A673 (cell line): ENCODE measurements at regions not wholly inside any gene's neighbourhood (a gene's known extent, or its start where the extent isn't known, plus 50 kb on each side); places are given as distances from the start of the nearest gene placed in this dataset.

Source experiments
- BruUV-seq: library from RNA; stranded (reverse); fragments of 400-500 nt; replicated peaks from 2 replicates; lab custom pipeline; 2021; lab: Mats Ljungman, UMichigan
- CTCF ChIA-PET: fragments of 300-600 bp; sonication (Branson Sonifier 250); formaldehyde crosslinking; loops from one replicate; lab custom pipeline; 2022; ENCODE audit warnings: antibody characterized with exemption; lab: Charles Lee
- POLR2A ChIA-PET: fragments of 300-600 bp; sonication (Branson Sonifier 250); formaldehyde crosslinking; loops from one replicate; lab custom pipeline; 2022; ENCODE audit warnings: antibody characterized with exemption; ENCODE audit not compliant: low non-redundant PET; lab: Charles Lee
- DNase-seq: peaks from one replicate; pipeline ENCODE4 v3.0.0-alpha.2; 2015; ENCODE audit warnings: low spot score
- H3K27ac ChIP-seq: fragments of 200-600 bp; sonication (generic); 2 replicates; pipeline ENCODE4 v1.5.1; 2016; ENCODE audit warnings: mixed run types, low read depth, mild to moderate bottlenecking, mixed read lengths, antibody characterized with exemption, low read length; ENCODE audit not compliant: poor library complexity, severe bottlenecking
- H3K27me3 ChIP-seq: fragments of 200-600 bp; sonication (generic); replicated peaks from 2 replicates; pipeline ENCODE4 v1.6.1; 2017; ENCODE audit warnings: mixed run types, low read depth, mild to moderate bottlenecking, mixed read lengths, antibody characterized with exemption, low read length; ENCODE audit not compliant: insufficient read depth, poor library complexity
- H3K36me3 ChIP-seq: fragments of 200-600 bp; sonication (generic); 2 replicates; pipeline ENCODE4 v1.6.1; 2016; ENCODE audit warnings: mixed run types, mild to moderate bottlenecking, mixed read lengths, antibody characterized with exemption, low read length; ENCODE audit not compliant: insufficient read depth, poor library complexity, severe bottlenecking
- H3K4me1 ChIP-seq: fragments of 200-600 bp; sonication (generic); 2 replicates; pipeline ENCODE4 v1.6.1; 2017; ENCODE audit warnings: mixed run types, mild to moderate bottlenecking, mixed read lengths, antibody characterized with exemption, low read length; ENCODE audit not compliant: insufficient read depth, poor library complexity, severe bottlenecking
- H3K4me3 ChIP-seq: fragments of 200-600 bp; sonication (generic); 2 replicates; pipeline ENCODE4 v1.5.1; 2016; ENCODE audit warnings: low read depth, mixed run types, mild to moderate bottlenecking, mixed read lengths, low read length; ENCODE audit not compliant: poor library complexity, severe bottlenecking
- H3K9me3 ChIP-seq: fragments of 200-600 bp; sonication (generic); 2 replicates; pipeline ENCODE4 v1.6.1; 2016; ENCODE audit warnings: mixed run types, low read depth, mild to moderate bottlenecking, mixed read lengths, antibody characterized with exemption, low read length; ENCODE audit not compliant: poor library complexity, severe bottlenecking
- CTCF ChIP-seq: fragments of 300-800, 200-600 bp; sonication (generic); conservative IDR thresholded peaks from 2 replicates; pipeline ENCODE4 v1.5.1; 2017; ENCODE audit warnings: low read depth, mild to moderate bottlenecking, antibody characterized with exemption, low read length, moderate library complexity, mixed read lengths
- EZH2 ChIP-seq: fragments of 200-600 bp; sonication (generic); IDR thresholded peaks from 2 replicates; pipeline ENCODE4 v1.6.1; 2017; ENCODE audit warnings: borderline replicate concordance, low read depth, mild to moderate bottlenecking, mixed read lengths, antibody characterized with exemption, low read length; ENCODE audit not compliant: poor library complexity, severe bottlenecking
- intact Hi-C: fragments of 100-400 bp; cut with micrococcal nuclease; formaldehyde crosslinking; loops from one replicate; pipeline ENCODE4 v1.10.0; 2022; ENCODE audit not compliant: unreplicated experiment

GRCh38 chr7:19209166-19209696 is 64.0 kb upstream of the FERD3L start:
- BruUV-seq, result no TSS peak

GRCh38 chr7:19206721-19207120 is 61.5 kb upstream of the FERD3L start:
- POLR2A ChIA-PET, result no interaction called here

More at GRCh38 chr7:19209166-19209696, 64.0 kb upstream of the FERD3L start:
- DNase-seq, result no peak
- no peak overlapping the region for H3K27ac ChIP-seq
- peaks cover 9% of the 10 kb centered on the region for H3K4me1 ChIP-seq
- ChIA-PET CTCF (no interaction called here), POLR2A (no interaction called here)
- TF ChIP-seq CTCF (no peak), EZH2 (no peak)
- H3K4me3 ChIP-seq, result no peak overlapping the region
- no peaks in the 10 kb centered on the region for H3K27me3 ChIP-seq
- intact Hi-C loops, result no loop called here
- H3K36me3 ChIP-seq, result no peaks in the 10 kb centered on the region
- H3K9me3 ChIP-seq, result peaks cover 4% of the 10 kb centered on the region

GRCh38 chr7:19203686-19204085 is 58.5 kb upstream of the FERD3L start:
- CTCF ChIA-PET, result no interaction called here
- Histone ChIP-seq H3K36me3 (no peaks in the 10 kb centered on the region), H3K4me3 (no peak overlapping the region), H3K4me1 (no peaks in the 10 kb centered on the region), H3K27me3 (no peaks in the 10 kb centered on the region), H3K9me3 (no peaks in the 10 kb centered on the region), H3K27ac (no peak overlapping the region)
- no peak for TF ChIP-seq EZH2
- no peak for TF ChIP-seq CTCF
- no TSS peak for BruUV-seq
- POLR2A ChIA-PET, result no interaction called here
- intact Hi-C loops, result no loop called here
- no peak for DNase-seq

More at GRCh38 chr7:19206721-19207120, 61.5 kb upstream of the FERD3L start:
- H3K4me3 ChIP-seq, result no peak overlapping the region
- intact Hi-C loops, result no loop called here
- H3K9me3 ChIP-seq, result no peaks in the 10 kb centered on the region
- no peaks in the 10 kb centered on the region for H3K27me3 ChIP-seq
- no peaks in the 10 kb centered on the region for H3K4me1 ChIP-seq
- no peak overlapping the region for H3K27ac ChIP-seq
- DNase-seq, result no peak
- H3K36me3 ChIP-seq, result no peaks in the 10 kb centered on the region
- no peak for TF ChIP-seq CTCF
- no peak for TF ChIP-seq EZH2
- CTCF ChIA-PET, result no interaction called here
- no TSS peak for BruUV-seq
